PFSK-1 (cell line): ENCODE measurements at regions not wholly inside any gene's neighbourhood (a gene's known extent, or its start where the extent isn't known, plus 50 kb on each side); places are given as distances from the start of the nearest gene placed in this dataset.

Source experiments
- POLR2AphosphoS5 ChIP-seq: IDR thresholded peaks from 2 replicates; pipeline ENCODE4 v1.6.1; 2012; ENCODE audit warnings: low read depth, mild to moderate bottlenecking, control low read depth, low read length, moderate library complexity
- TAF1 ChIP-seq: IDR thresholded peaks from 2 replicates; pipeline ENCODE4 v1.6.1; 2012; ENCODE audit warnings: low read length, control low read depth, borderline replicate concordance; ENCODE audit not compliant: insufficient read depth
- TF ChIP-seq, protein P1 (sequence below), 2 experiments: IDR thresholded peaks; 2 replicates each; pipeline versions ENCODE4 v1.6.1 to v1.8.0; 2011 to 2012; ENCODE audit warnings: low read depth in 2 of 2, low read length in 2 of 2, control low read depth in 1 of 2, inconsistent platforms in 1 of 2, mild to moderate bottlenecking in 1 of 2, moderate library complexity in 1 of 2; ENCODE audit not compliant: insufficient read depth in 1 of 2

GRCh38 chr1:36657826-36658225 lies 175.1 kb upstream of the CSF3R start:
- TF ChIP-seq POLR2AphosphoS5 (no peak), TAF1 (no peak)
- TF ChIP-seq, protein P1, sequence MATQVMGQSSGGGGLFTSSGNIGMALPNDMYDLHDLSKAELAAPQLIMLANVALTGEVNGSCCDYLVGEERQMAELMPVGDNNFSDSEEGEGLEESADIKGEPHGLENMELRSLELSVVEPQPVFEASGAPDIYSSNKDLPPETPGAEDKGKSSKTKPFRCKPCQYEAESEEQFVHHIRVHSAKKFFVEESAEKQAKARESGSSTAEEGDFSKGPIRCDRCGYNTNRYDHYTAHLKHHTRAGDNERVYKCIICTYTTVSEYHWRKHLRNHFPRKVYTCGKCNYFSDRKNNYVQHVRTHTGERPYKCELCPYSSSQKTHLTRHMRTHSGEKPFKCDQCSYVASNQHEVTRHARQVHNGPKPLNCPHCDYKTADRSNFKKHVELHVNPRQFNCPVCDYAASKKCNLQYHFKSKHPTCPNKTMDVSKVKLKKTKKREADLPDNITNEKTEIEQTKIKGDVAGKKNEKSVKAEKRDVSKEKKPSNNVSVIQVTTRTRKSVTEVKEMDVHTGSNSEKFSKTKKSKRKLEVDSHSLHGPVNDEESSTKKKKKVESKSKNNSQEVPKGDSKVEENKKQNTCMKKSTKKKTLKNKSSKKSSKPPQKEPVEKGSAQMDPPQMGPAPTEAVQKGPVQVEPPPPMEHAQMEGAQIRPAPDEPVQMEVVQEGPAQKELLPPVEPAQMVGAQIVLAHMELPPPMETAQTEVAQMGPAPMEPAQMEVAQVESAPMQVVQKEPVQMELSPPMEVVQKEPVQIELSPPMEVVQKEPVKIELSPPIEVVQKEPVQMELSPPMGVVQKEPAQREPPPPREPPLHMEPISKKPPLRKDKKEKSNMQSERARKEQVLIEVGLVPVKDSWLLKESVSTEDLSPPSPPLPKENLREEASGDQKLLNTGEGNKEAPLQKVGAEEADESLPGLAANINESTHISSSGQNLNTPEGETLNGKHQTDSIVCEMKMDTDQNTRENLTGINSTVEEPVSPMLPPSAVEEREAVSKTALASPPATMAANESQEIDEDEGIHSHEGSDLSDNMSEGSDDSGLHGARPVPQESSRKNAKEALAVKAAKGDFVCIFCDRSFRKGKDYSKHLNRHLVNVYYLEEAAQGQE (IDR thresholded peaks at IDR 0.05; ENCODE audit: insufficient read depth in 1 of 2, low read depth in 2 of 2, low read length in 2 of 2), result no peak
